CD4-positive, alpha-beta T cell treated with Interferon alpha-2 for 1 hour (primary cell): ENCODE measurements at regions not wholly inside any gene's neighbourhood (a gene's known extent, or its start where the extent isn't known, plus 50 kb on each side); places are given as distances from the start of the nearest gene placed in this dataset.
"Not testable (repeated sequence)": the region's sequence is repeated elsewhere in the genome, so short reads cannot be mapped to it uniquely, and the experiment has no call there.

ENCODE experiments used
- DNase-seq, 2 donors: peaks; one replicate each; pipeline ENCODE4 v3.0.0-alpha.2; 2020 to 2022

DNA sequence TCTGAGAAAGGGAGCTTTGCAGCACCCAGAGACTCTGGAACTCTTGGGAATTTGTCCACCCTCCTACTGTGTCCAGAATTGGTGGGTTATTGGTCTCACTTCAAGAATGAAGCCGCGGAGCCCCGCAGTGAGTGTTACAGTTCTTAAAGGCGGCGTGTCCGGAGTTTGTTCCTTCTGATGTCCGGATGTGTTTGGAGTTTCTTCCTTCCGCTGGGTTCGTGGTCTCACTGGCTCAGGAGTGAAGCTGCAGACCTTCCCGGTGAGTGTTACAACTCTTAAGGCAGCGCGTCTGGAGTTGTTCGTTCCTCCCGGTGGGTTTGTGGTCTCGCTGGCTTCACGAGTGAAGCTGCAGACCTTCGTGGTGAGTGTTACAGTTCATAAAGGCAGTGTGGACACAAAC lies 824.7 kb downstream of the LRRTM4 start:
- DNase-seq: not testable (repeated sequence)

DNA sequence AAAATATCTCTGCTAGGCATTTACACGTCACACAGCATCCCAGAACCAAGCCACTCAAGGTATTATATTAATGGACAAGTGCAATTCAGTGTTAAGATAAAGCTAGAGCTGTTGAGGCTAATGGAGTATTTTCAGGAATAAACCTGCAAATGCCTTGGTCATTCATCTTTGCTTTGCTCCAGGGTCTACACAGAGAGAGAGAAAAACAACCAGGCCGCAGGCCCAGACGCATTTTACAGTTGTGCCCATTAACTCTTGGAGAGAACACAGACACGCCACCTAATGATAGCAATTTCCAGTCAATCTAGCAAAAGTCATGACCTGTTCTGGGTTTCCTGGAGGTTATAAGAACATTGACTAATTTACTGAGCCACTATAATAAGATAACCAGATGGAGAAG lies 829.3 kb downstream of the LRRTM4 start:
- no peak for DNase-seq

DNA sequence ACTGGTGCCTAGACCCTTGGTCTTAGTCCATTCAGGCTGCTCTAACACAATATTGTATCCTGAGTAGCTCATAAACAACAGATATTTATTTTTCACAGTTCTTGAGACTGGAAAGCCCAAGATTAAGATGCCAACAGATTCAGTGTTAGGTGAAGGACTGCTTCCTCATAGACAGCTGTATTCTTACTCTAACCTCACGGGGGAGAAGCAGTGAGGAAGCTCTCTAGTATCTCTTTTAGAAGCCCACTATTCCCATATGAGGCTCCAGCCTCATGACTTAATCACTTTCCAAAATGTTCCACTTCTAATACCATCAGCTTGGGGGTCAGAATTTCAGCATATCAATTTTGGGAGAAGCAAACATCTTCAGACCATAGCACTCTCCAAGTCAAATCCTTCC lies 833.4 kb downstream of the LRRTM4 start:
- no peak for DNase-seq

DNA sequence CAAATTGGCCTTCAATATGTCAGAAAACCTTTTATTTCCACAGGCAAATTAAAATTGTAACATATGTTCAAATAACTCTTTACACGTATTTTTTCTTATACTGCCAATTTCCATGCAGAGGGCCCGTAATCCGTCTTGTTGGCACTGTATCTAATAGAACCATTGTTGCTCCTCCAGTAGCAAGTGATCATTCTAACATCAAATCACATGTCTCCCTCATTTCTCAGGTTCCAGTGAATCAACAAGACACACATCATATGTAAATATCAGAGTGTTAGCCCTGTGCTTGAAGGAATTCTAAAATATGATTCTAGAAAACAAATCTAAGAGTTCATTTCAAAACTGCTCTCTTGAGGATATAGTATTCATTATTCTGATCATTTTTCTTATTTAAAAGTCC lies 834.3 kb downstream of the LRRTM4 start:
- no peak for DNase-seq

DNA sequence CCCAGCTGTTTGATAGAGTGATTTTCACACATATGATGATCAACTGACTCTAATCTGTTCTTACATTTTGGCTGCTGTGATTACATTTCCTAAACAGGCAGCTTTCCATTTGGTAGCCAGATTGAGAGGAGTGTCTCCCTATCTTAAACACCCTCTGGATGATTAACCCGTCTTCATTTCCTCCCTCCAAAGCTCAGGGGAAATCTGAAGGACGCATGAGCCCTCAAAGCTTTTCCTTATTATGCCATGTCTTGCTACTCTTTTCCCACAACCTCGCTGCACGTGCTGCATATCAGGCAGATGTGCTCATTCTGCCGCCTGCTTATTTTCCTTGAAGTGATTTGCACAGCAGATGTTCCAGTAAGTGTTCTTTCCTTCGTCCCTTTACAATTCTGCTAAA lies 837.4 kb downstream of the LRRTM4 start:
- no peak for DNase-seq

DNA sequence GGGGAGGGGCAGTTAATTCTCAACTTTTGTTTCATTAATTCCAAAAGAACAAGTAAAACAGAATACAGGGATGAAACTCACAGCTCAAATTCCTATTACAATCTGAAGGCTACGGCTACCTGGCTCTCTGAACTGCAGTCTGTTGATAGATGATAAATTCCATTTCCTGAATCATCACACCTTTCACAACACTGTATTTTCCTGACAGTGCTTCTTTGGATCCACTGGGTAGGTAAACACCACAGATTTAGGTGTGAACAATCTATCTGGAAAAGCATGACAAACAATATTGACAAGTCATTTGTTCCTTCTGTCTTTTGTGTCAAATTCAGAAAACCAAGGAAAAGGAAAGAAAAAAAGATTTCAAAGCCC lies 843.2 kb downstream of the LRRTM4 start:
- DNase-seq: no peak

DNA sequence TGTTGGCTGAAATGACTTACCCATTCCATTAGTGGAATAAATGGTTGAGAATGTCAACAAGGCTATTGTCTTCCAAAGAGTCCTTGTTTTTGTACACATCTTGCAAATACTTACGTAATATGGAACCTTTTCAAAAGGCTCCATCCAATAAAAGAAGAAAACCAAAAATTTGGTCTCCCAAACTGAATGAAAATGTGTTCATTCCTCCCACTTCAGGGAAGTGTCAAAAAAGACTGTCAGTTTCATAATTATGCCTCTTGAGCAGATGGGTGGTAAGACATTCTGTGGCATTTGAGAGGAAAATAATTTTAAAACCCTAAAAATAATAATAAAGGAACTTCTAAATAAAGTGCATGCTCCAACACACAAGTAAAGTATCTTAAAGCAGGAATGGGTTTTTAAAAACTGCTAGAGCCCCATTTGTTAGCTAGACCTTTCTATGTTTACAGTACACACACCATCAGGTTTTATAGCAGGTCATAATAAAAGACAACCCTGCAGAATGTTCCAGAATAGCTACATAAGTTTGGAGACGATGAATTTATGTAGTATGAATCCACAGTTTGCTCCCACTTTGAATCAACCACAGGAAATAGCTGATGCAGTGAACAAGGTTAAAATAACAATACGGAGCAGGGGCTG lies 843.7 kb downstream of the LRRTM4 start:
- no peak for DNase-seq

DNA sequence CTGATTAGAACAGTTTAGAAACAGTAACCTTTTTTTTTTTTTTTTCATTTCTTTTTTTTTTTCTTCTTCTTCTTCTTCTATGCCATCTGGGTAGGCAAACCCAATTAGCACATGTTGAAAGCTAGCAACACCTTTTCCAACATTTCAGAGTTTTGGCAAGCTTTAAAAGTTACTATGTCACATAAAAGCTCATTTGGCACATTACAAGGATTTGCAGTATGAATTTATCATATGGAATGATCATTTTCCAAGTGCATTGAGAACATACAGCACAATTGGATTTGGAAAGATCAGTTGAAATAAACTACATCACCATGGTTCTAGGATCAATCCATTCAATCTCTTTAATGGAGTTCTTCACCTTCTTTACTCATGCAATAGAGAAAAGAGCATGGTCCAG lies 847.0 kb downstream of the LRRTM4 start:
- no peak for DNase-seq

DNA sequence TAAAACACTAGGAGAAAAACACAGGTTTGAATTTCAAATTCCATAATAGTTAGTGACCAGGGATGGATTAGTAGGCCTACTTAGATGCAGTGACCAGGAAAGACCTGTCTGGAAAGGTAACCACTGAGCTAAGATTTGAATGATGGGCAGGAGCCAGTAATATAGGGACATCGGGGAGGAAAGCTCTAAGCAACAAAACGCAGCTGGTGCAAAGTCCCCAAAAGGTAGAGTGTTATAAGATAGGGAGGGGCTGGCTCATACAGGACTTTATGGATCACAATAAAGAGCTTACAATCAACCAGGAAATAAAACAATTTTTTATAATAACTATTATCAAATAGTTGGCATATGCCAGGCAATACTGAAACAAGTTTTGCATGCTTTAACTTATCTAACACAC lies 849.4 kb downstream of the LRRTM4 start:
- DNase-seq: no peak

DNA sequence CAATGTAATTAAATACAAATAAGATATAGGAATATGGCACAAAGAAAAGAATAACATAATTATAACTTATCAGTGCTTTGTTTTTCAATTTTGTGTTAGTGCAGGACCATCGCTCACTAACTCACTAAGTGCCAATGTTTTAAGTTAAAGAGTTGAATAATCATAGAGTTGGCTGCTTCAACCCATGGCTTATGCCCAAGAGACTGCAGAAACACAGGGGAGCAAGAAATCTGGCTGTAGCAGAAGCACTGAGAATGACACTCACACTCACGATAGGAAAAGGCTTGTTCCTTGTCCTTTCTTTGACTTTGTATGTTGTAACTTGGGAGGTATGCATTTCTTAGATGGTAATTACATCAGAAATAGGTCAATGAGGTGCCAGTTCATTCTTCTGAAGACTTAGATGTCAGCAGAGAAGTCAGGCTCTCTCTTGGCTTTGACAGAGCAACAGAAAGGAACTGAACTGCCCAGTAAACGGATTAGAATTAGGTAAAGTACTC lies 852.2 kb downstream of the LRRTM4 start:
- DNase-seq: no peak

DNA sequence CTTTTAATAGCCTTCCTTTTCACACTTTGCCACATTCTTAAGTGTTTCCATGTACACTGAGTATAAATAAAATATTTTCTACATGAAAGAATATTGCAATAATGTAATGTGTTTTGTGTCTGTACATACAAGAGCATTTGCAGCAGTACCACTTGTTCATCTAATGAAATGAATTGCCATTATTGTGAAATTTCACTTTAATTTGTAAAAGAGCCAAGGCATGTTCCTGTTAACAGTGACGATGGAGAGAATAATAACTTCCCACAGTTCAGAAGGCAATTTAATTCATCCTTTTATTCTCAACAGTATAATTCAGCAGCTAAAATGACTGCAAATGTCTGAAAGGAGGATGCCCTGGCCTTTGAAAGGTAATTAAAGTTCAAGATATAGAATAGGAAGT lies 853.9 kb downstream of the LRRTM4 start:
- DNase-seq: no peak

DNA sequence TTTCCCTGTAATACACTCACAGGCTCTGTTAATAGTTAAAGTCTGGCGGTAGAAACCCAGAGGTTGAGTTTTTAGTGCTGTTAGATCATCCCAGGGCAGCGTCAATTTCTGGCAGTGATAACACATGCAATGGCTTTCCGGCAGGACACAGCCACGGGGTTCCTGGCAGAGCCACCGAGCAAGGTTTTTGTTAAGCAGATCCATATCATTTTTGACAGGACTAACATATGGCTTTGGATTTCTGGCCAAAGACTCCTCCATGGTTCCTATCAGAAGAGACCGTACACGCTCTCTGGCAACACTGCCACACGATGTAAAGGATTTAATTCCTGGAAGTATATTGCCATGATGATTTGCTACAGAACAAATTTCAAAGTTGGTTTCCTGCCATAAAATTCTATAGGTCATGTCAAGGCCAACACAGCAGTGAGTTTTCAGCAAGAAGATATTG lies 854.3 kb downstream of the LRRTM4 start:
- no peak for DNase-seq

DNA sequence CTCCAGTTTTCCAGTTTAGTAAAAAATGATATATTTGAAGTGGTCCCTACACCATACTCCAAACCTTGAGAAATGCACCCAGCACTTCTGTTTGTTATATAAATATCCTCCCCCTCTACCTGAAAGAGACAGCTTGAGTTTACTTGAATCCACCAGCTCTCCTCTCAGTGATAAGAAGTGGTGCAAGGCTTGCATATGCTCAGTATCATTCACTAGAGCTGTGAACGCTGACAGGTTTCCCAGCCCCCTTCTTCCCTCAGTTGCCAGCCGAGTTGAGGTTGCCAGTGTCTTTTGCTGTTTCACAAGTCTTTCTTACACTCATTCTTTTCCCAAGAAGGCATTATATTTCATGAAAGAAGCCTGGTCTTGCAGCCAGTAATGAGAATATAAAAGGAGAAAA lies 880.0 kb downstream of the LRRTM4 start:
- no peak for DNase-seq

DNA sequence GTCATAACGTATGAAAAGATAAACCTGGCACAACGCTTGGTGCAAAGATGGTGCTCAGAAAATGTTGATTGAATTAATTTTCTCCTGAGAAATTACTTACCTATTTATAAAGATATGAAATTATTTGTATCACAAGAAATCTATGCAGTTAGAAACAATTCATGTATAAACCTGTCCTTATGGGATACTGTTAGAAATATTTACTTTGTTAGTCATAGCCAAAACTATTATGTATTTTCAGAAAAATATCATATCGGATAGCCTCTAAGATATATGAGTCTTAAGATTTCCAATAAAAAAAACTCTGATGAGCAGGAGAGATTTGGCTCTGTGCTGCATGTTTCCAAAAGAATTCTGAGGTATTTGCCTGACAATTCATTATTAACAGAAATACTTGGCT lies 880.7 kb downstream of the LRRTM4 start:
- DNase-seq: no peak

DNA sequence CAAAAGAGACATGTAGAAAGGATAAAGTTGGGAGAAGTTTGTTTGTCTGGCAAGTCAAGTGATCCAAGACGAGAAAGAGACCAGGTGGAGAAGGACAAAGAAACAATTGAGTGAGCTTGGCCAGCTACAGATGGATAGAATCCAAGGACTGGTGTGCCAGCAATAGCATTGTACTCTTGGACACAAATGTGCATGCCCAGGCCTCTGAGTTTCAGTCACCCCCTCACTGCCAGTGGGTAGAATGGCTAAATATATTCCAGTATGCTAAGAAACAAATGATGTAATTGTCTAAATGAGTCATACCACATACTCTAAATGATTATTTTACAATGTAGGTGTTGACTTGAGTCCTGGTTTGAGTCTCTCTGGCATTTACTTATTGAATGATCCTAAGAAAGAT lies 881.3 kb downstream of the LRRTM4 start:
- no peak for DNase-seq

DNA sequence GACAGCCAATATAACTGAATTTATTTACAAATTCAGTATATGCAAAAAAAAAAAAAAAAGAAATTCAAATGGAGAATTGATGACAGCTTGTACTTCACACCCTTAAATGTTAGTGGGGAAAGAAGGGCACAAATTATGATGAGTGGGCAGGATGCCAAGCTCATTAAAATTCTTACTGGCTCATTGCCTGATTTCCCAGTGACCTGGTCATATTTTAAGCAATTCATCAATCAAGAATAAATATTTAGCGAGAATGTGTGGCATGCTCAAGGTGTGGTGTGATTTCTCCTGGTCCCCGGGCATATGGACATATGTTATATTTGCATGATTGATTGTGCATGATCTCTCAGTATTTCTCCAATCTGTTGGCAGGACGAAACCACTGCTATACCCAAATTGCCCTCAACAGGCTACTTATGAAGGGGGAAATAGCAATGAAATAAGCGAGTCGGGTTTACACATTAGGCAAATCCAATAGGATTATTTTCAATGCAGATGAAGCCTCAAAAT lies 883.0 kb downstream of the LRRTM4 start:
- no peak for DNase-seq

DNA sequence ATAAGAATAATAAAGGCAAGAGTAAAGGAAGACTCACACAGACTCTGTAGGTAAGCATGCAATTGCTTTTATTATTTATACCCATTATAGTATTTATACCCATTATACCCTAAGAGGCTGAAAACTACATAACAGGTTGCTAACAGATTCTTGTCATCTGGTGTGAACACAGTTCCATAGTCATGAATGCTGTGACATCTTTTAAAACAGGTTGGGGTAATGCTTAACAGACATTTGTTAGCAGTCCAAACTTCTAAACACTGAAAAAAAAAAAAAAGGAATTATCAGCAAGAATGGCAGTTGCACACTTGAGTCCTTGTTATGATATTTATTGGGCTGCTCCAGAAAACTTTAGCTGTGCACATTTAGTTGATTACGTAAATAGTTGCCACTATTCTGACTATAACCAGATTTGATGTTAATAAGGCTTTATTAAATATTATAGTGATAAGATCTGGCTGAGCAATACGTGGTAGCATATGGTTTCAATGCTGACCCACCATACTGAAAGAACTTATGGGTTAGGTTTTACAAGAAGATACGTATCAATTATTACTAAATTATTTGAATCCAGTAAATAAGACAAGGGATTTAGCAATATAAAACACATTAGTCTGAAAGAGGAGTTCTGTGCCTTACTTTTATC lies 888.8 kb downstream of the LRRTM4 start:
- DNase-seq: no peak

DNA sequence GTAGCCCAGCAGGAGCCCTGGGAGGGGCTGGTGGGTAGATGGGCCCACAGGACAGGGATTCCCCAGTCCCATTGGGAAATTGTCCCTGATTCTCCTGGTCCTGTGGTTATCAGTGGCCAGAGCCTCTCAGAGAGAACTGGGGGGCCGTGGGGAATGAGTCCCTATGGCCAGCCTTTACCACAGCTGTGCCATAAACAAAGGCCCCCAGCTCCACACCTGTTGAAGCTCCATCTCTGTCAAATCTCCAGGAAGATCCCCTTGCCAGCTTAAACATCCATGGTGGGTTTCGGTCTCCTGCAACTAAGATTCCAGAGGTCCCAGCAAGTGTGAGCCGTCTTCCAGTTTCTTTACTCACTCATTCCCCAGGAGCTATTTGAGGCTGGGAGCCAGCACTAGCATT lies 897.1 kb downstream of the LRRTM4 start:
- DNase-seq: no peak

DNA sequence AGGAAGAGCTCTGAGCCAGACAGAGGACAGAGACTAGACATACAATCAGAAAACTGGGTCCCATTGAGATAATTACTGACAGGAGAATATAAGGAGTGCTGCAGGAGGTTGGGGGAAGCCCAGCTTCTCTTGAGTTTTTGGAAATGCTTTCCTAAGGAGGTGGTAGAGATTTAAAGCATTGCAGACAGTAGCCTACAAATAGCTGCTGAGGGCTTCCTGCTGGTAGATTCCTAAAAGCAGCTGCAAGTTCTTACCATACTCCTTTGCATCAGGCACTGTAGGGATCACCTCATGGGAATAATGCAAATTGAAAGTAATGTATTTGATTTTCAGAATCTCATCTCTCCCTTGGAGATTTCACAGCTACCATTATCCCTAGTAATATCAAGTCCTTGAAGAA lies 902.6 kb upstream of the GCFC2 start:
- no peak for DNase-seq

DNA sequence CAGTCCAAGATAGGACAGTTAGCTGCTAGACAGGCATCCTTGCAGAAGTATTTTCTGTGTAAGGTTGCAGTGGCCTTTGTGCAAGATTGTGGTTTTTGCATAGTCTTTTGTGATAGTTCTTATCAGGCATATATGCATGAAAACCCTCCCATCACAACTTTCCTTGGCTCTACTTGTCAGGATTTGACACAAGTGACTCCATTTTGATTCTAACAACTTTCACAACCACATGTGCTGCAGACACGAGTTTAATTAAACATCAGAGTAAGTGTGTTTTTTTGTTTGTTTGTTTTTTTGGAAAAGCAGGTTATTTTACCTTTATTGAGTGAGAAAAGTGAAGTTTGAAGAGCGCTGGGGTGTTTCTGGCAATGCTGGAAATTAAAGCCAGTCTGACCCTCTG lies 902.0 kb upstream of the GCFC2 start:
- DNase-seq: no peak

DNA sequence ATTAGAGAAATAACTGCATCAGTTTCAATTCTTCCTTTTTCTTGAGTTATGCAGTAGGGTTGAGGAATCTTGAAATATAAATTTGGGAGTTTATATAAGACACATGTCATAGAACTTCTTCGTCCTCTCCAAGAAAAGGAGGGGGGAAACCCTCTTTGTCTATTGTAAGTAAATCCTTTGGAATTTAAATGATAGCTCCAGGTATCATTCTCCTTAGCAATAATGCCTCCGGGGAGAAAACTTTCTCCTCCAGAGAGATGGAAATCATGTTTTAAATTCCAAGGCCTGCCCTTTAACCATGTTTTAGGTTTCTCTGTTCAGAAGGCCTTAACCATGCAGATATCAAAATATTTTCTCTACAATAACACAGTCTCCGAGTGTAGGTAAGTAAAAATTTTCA lies 899.7 kb upstream of the GCFC2 start:
- DNase-seq: no peak

DNA sequence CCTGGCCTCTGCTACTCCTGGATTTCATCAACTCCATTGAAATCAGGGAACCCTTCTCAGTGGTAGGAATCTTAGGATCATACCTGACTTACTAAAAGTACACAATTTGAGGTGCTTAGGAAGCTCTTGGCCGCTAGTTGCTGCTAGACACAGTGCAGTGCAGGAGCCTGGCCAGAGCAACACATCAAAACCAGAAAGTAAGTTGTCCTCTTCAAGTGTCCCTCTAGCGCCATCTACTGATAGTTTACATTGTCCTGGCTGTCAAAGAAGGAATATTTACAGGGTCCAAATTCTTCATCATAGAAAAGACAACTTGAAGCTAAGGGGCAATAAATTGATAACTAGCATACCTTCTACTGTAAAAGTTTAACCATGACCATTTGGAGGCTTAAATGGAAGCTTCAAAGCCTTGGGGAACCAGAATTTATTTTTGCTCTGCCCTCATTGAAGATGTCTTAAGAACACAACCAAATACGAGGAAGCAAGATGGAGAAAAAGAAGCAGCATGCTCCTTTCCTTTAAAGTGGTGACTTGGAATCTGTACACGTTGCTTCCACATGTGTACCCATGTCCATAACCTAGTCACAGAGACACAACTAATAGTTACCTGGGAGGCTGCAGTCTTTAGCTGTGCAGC lies 889.1 kb upstream of the GCFC2 start:
- no peak for DNase-seq

DNA sequence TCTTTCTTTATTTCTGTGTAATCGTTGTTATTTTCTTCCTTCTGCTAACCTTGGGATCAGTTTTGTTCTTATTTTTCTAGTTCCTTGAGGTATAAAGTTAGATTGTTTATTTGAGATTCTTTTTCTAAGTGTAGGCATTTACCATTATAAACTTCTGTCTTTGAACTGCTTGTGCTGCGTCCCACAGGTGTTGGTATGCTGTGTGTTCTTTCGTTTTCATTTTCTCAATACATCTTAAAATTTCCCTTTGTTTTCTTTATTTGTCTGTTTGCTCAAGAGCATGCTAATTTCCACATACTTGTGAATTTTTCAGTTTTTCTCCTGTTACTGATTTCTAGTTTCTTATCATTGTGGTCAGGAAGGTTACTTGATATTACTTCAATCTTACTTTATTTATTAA lies 873.8 kb upstream of the GCFC2 start:
- no peak for DNase-seq

DNA sequence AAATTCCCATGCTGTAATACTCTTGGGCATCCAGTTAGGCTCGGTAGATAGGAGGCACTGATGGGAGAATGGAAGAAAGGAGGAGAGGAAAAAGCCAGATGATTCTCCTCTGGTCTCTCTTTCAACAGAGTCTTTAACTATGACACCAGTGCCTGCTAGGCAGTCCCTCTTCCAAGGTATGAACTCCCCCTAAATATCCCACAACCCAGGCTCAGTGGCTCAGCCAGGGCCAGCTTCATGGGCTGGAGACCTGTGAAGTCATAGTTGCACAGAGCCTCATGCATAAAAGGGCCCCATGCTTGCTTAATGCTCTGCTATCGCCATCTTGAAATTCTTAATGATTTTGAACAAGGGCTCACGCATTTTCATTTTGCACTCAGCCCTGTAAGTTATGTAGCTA lies 869.2 kb upstream of the GCFC2 start:
- no peak for DNase-seq
